Neuronal stem cell (in vitro differentiated cells): ENCODE measurements at regions not wholly inside any gene's neighbourhood (a gene's known extent, or its start where the extent isn't known, plus 50 kb on each side); places are given as distances from the start of the nearest gene placed in this dataset.

Experiments
- DNase-seq: peaks from one replicate; pipeline ENCODE4 v3.0.0-alpha.2; 2013; ENCODE audit warnings: low spot score
- H2AFZ ChIP-seq: one replicate; pipeline ENCODE4 v1.6.1; 2013; ENCODE audit warnings: mild to moderate bottlenecking, low read length, inconsistent platforms
- H2AK5ac ChIP-seq: 2 replicates; pipeline ENCODE4 v1.6.1; 2013; ENCODE audit warnings: low read depth, mild to moderate bottlenecking, inconsistent platforms, low read length, moderate library complexity, mixed read lengths
- H2BK120ac ChIP-seq: 2 replicates; pipeline ENCODE4 v1.6.1; 2013; ENCODE audit warnings: low read depth, mild to moderate bottlenecking, inconsistent platforms, low read length, moderate library complexity, mixed read lengths
- H2BK12ac ChIP-seq: one replicate; pipeline ENCODE4 v1.6.1; 2013; ENCODE audit warnings: low read length, inconsistent platforms
- H2BK15ac ChIP-seq: 2 replicates; pipeline ENCODE4 v1.6.1; 2013; ENCODE audit warnings: mild to moderate bottlenecking, low read length, inconsistent platforms, mixed read lengths
- H2BK5ac ChIP-seq: one replicate; pipeline ENCODE4 v1.6.1; 2013; ENCODE audit warnings: inconsistent platforms, mild to moderate bottlenecking, low read length, moderate library complexity
- H3K14ac ChIP-seq: one replicate; pipeline ENCODE4 v1.6.1; 2013; ENCODE audit warnings: low read length, inconsistent platforms
- H3K18ac ChIP-seq: 2 replicates; pipeline ENCODE4 v1.6.1; 2013; ENCODE audit warnings: low read length, inconsistent platforms
- H3K23ac ChIP-seq: 2 replicates; pipeline ENCODE4 v1.6.1; 2013; ENCODE audit warnings: low read depth, mild to moderate bottlenecking, mixed read lengths, low read length, inconsistent platforms; ENCODE audit not compliant: poor library complexity
- H3K27ac ChIP-seq: replicated peaks from 3 replicates; pipeline ENCODE4 v1.5.1; 2013; ENCODE audit warnings: low read length, inconsistent platforms
- H3K27me3 ChIP-seq, 3 experiments: 2 replicates each; pipeline ENCODE4 v1.6.1; 2013; ENCODE audit warnings: low read length in 3 of 3, mild to moderate bottlenecking in 2 of 3, inconsistent platforms in 1 of 3, low read depth in 1 of 3, mixed read lengths in 1 of 3, moderate library complexity in 1 of 3; ENCODE audit not compliant: control insufficient read depth in 3 of 3, insufficient read depth in 3 of 3
- H3K36me3 ChIP-seq, 2 donors: replicated peaks in 1 of 2; 2 replicates each; pipeline ENCODE4 v1.6.1; 2013; ENCODE audit warnings: low read length in 2 of 2; ENCODE audit not compliant: control insufficient read depth in 2 of 2, insufficient read depth in 2 of 2
- H3K4ac ChIP-seq: 2 replicates; pipeline ENCODE4 v1.6.1; 2013; ENCODE audit warnings: inconsistent platforms, mild to moderate bottlenecking, low read length, moderate library complexity
- H3K4me1 ChIP-seq, 2 donors: 1 replicate in 1 of 2; 2 replicates in 1 of 2; pipeline ENCODE4 v1.6.1; 2013; ENCODE audit warnings: low read length in 2 of 2, low read depth in 1 of 2; ENCODE audit not compliant: control insufficient read depth in 2 of 2, insufficient read depth in 1 of 2
- H3K4me2 ChIP-seq: one replicate; pipeline ENCODE4 v1.6.1; 2013; ENCODE audit warnings: mild to moderate bottlenecking, low read length, inconsistent platforms; ENCODE audit not compliant: insufficient read depth, poor library complexity, severe bottlenecking
- H3K4me3 ChIP-seq, 2 donors: 2 replicates each; pipeline ENCODE4 v1.5.1; 2013; ENCODE audit warnings: low read length in 2 of 2, mild to moderate bottlenecking in 2 of 2, inconsistent platforms in 1 of 2, moderate library complexity in 1 of 2
- H3K79me1 ChIP-seq: one replicate; pipeline ENCODE4 v1.6.1; 2013; ENCODE audit warnings: low read depth, mild to moderate bottlenecking, inconsistent platforms, low read length, moderate library complexity
- H3K9ac ChIP-seq: one replicate; pipeline ENCODE4 v1.6.1; 2013; ENCODE audit warnings: mild to moderate bottlenecking, low read depth, low read length, inconsistent platforms; ENCODE audit not compliant: poor library complexity
- H3K9me3 ChIP-seq, 2 donors: replicated peaks in 1 of 2; 2 replicates each; pipeline versions ENCODE3 to v1.6.1; 2013; ENCODE audit warnings: low read length in 2 of 2, mild to moderate bottlenecking in 2 of 2, inconsistent platforms in 1 of 2, low read depth in 1 of 2, mixed read lengths in 1 of 2, moderate library complexity in 1 of 2; ENCODE audit not compliant: control insufficient read depth in 2 of 2, insufficient read depth in 1 of 2
- H4K8ac ChIP-seq: one replicate; pipeline ENCODE4 v1.6.1; 2013; ENCODE audit warnings: low read depth, mild to moderate bottlenecking, inconsistent platforms, low read length, moderate library complexity
- H4K91ac ChIP-seq: one replicate; pipeline ENCODE4 v1.6.1; 2013; ENCODE audit warnings: low read length, low read depth, mild to moderate bottlenecking, inconsistent platforms; ENCODE audit not compliant: poor library complexity
- WGBS, 2 donors: extraction: QIAGEN DNeasy Blood & Tissue Kit; methylation state at CpG; one replicate each; pipeline ENCODE4 v1.1.7; 2013; ENCODE audit warnings: missing lambda C conversion rate in 2 of 2, mixed read lengths in 1 of 2; ENCODE audit not compliant: insufficient read length in 2 of 2, insufficient replicate concordance in 1 of 2; ENCODE audit errors: extremely low coverage in 2 of 2; 5-methylcytosine and 5-hydroxymethylcytosine counted together

DNA sequence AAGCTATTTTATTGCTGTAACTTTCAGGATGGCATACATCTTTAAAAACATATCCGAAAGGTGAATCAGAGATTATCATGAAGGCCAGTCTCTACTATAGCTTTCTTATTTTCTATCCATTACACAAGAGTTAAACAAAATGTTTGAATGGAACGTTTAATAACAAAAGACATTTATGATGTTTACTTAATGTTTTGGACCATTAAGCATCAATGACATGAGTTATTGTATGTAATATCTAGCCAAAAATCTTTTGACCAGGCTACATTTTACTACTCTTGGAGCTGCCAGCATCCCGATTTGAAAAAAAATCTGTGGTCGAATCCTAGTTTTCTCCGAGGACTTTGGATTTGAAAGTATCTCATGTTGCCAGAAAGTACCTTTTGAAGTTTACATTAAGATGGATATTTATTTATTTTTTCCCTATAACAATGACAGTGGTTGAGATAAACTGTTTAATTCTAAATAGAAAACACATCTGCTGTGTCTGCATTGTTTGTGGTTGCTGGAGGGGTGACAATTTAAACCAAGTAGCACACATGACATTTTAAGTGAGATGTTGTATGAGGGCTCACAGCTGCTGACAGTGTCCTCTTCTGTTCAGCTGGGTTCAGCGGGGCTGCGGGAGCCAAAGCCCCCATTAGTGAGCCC, 293.7 kb upstream of the TCF21 start:
- no peak overlapping the region for H3K4me3 ChIP-seq
- H3K9ac ChIP-seq = no peak overlapping the region
- H4K91ac ChIP-seq = no peak overlapping the region
- no peak overlapping the region for H3K4me2 ChIP-seq
- H3K27ac ChIP-seq = no peak overlapping the region
- H3K9me3 ChIP-seq = no peaks in the 10 kb centered on the region
- DNase-seq = no peak
- H2AFZ ChIP-seq = no peak overlapping the region
- H3K4me1 ChIP-seq = peaks cover 0 to 6% of the 10 kb centered on the region in 2 donors
- no peak overlapping the region for H4K8ac ChIP-seq
- no peak overlapping the region for H3K18ac ChIP-seq
- no peak overlapping the region for H2BK15ac ChIP-seq
- H2BK12ac ChIP-seq = no peak overlapping the region
- no peak overlapping the region for H2BK120ac ChIP-seq
- WGBS, 2 donors = no CpG with 5 or more reads among the region's 7 CpGs
- no peak overlapping the region for H2AK5ac ChIP-seq
- H2BK5ac ChIP-seq = no peak overlapping the region
- H3K4ac ChIP-seq = no peak overlapping the region
- no peaks in the 10 kb centered on the region for H3K27me3 ChIP-seq
- H3K79me1 ChIP-seq = no peaks in the 10 kb centered on the region
- H3K23ac ChIP-seq = no peak overlapping the region
- H3K14ac ChIP-seq = no peak overlapping the region
- H3K36me3 ChIP-seq = no peaks in the 10 kb centered on the region

DNA sequence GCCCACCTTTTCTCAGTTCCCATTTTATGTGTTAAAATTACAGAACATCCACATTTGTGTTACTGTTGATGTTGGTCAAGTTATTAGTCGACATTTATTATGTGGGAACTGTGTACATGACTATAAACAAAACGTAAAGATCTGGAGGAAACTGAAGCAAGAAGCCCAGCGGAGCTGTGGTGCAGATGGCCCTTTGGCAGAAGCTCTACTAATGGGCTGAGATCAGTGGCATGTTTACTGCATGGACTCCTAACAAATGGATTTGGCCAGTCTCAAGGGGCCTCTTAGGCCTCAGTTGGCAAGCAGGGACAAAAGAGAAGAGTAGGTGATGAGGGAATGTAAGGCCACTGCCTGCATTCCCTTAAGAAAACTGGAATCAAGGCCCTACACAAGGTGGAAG, 282.1 kb upstream of the TCF21 start:
- Histone ChIP-seq H2BK12ac (no peak overlapping the region), H2AFZ (no peak overlapping the region), H3K36me3 (no peaks in the 10 kb centered on the region), H3K9me3 (no peaks in the 10 kb centered on the region), H4K91ac (no peak overlapping the region), H3K27ac (no peak overlapping the region), H3K9ac (no peak overlapping the region), H2AK5ac (no peak overlapping the region), H3K4me2 (no peak overlapping the region), H4K8ac (no peak overlapping the region), H3K4ac (no peak overlapping the region), H3K23ac (no peak overlapping the region), H3K18ac (no peak overlapping the region), H3K14ac (no peak overlapping the region), H2BK5ac (no peak overlapping the region), H3K79me1 (no peaks in the 10 kb centered on the region), H2BK120ac (no peak overlapping the region), H3K27me3 (no peaks in the 10 kb centered on the region), H3K4me3 (no peak overlapping the region), H2BK15ac (no peak overlapping the region), H3K4me1 (peaks cover 0 to 2% of the 10 kb centered on the region in 2 donors)
- no CpG with 5 or more reads among the region's 3 CpGs for WGBS, 2 donors
- no peak for DNase-seq

GRCh38 chr6:133608620-133609019, 280.3 kb upstream of the TCF21 start:
- peaks cover 0 to 4% of the 10 kb centered on the region in 2 donors for H3K4me1 ChIP-seq
- H3K36me3 ChIP-seq = no peaks in the 10 kb centered on the region
- no peak overlapping the region for H3K18ac ChIP-seq
- no peak overlapping the region for H4K8ac ChIP-seq
- H3K4me2 ChIP-seq = no peak overlapping the region
- H2BK12ac ChIP-seq = no peak overlapping the region
- no peak overlapping the region for H3K4ac ChIP-seq
- no peak overlapping the region for H3K27ac ChIP-seq
- no peak overlapping the region for H3K23ac ChIP-seq
- H2AFZ ChIP-seq = no peak overlapping the region
- H2BK5ac ChIP-seq = no peak overlapping the region
- no peak overlapping the region for H2AK5ac ChIP-seq
- no peak overlapping the region for H3K14ac ChIP-seq
- H3K9me3 ChIP-seq = no peaks in the 10 kb centered on the region
- H3K4me3 ChIP-seq = no peak overlapping the region
- H3K27me3 ChIP-seq = no peaks in the 10 kb centered on the region
- no peak overlapping the region for H2BK120ac ChIP-seq
- no peaks in the 10 kb centered on the region for H3K79me1 ChIP-seq
- H4K91ac ChIP-seq = no peak overlapping the region
- no peak overlapping the region for H3K9ac ChIP-seq
- H2BK15ac ChIP-seq = no peak overlapping the region
- no CpG with 5 or more reads among the region's 9 CpGs for WGBS, 2 donors
- DNase-seq = no peak

GRCh38 chr6:133609415-133610226, 279.3 kb upstream of the TCF21 start:
- DNase-seq = no peak

More at GRCh38 chr6:133609415-133610226, 279.3 kb upstream of the TCF21 start:
- H2BK15ac ChIP-seq = no peak overlapping the region
- H3K79me1 ChIP-seq = no peaks in the 10 kb centered on the region
- no peak overlapping the region for H3K4ac ChIP-seq
- H2AFZ ChIP-seq = no peak overlapping the region
- no peak overlapping the region for H4K91ac ChIP-seq
- H2BK12ac ChIP-seq = no peak overlapping the region
- no peak overlapping the region for H4K8ac ChIP-seq
- no peak overlapping the region for H2BK120ac ChIP-seq
- no peak overlapping the region for H2BK5ac ChIP-seq
- peaks cover 0 to 4% of the 10 kb centered on the region in 2 donors for H3K4me1 ChIP-seq
- H3K4me3 ChIP-seq = no peak overlapping the region
- no CpG with 5 or more reads among the region's 2 CpGs for WGBS, 2 donors
- H3K9me3 ChIP-seq = no peaks in the 10 kb centered on the region
- no peak overlapping the region for H3K9ac ChIP-seq
- no peak overlapping the region for H3K18ac ChIP-seq
- H3K27ac ChIP-seq = no peak overlapping the region
- H3K23ac ChIP-seq = no peak overlapping the region
- no peaks in the 10 kb centered on the region for H3K36me3 ChIP-seq
- H3K4me2 ChIP-seq = no peak overlapping the region
- no peak overlapping the region for H3K14ac ChIP-seq
- no peak overlapping the region for H2AK5ac ChIP-seq
- H3K27me3 ChIP-seq = no peaks in the 10 kb centered on the region
